ENCODE measurements at regions not wholly inside any gene's neighbourhood (a gene's known extent, or its start where the extent isn't known, plus 50 kb on each side); places are given as distances from the start of the nearest gene placed in this dataset.
"Not testable (repeated sequence)": the region's sequence is repeated elsewhere in the genome, so short reads cannot be mapped to it uniquely, and the experiment has no call there.

GRCh38 chrX:128396601-128397000 is 344.4 kb upstream of the ACTRT1 start:
- TF ChIP-seq CTCF (conservative IDR thresholded peaks at IDR 0.05; ENCODE audit: low read length): no peak
- H3K4me3 ChIP-seq (ENCODE audit: low read length): no peak overlapping the region
- DNase-seq (ENCODE audit: low read depth): no peak

- not testable (repeated sequence) for H3K4me3 ChIP-seq (ENCODE audit: low read length); DNase-seq (ENCODE audit: low read depth)
Observed at GRCh38 chrX:128383846-128384245, 331.6 kb upstream of the ACTRT1 start.

DNA sequence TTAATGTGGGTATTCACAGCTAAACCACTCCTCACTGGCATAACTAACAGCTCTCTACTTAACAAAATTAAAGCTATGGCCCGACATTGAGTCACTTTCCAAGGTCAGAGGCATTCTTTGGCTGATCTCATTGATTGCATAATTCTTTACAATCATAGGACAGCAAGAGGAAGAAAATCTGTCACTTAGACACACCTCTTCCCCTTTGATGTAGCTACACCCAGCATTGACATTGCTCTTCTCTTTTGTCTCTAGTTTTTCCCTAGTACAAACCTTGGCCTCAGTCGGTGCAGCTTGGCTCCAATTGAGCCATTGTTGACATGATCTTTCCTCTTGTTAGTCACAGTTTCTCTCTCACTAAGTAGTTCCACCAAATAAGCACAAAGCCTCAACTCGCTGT is 313.3 kb upstream of the ACTRT1 start:
- TF ChIP-seq CTCF (conservative IDR thresholded peaks at IDR 0.05; ENCODE audit: low read length): no peak

DNA sequence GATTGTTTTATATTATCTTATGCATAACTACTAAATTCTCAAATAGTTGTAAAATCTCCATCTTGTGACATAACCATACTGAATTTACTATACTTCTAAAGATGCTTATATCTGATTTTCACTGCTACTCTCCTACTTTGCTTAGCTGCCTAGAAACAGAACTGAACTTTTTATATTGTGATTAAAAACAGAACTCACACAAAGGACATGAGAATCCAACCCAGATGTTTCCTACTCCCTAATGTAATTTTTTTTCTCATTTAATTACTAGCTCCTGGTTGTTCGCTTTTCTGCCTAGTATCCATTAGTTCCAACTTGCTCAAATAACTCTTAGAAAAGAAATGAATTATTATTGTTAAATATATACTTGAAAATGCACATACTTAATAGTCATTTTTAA is 283.5 kb upstream of the ACTRT1 start:
- TF ChIP-seq CTCF (conservative IDR thresholded peaks at IDR 0.05; ENCODE audit: low read length): no peak
- no peak for DNase-seq (ENCODE audit: low read depth)

More for the DNA sequence above, 313.3 kb upstream of the ACTRT1 start:
- H3K4me3 ChIP-seq (ENCODE audit: low read length): no peak overlapping the region
- DNase-seq (ENCODE audit: low read depth): no peak

DNA sequence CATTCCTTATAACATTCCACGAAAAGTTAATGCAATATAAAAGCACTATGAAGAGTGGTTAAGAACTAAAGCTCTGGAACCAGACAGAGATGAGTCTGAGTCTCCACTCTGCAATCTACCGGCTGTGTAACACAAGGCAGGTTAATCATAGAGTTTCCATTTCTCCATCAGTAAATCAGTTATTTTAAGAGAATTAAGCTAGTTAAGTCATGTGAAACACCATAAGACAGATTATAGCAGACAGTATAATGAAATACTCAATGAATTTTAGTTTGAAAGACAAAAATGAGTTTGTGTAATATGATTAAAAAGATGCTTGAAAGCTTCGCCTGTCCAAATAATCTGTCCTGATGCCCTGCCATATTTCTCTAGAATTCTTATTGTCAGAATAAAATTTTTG is 282.6 kb upstream of the ACTRT1 start:
- DNase-seq (ENCODE audit: low read depth): no peak
- no peak overlapping the region for H3K4me3 ChIP-seq (ENCODE audit: low read length)
- TF ChIP-seq CTCF (conservative IDR thresholded peaks at IDR 0.05; ENCODE audit: low read length): no peak

More for the DNA sequence above, 283.5 kb upstream of the ACTRT1 start:
- no peak overlapping the region for H3K4me3 ChIP-seq (ENCODE audit: low read length)

DNA sequence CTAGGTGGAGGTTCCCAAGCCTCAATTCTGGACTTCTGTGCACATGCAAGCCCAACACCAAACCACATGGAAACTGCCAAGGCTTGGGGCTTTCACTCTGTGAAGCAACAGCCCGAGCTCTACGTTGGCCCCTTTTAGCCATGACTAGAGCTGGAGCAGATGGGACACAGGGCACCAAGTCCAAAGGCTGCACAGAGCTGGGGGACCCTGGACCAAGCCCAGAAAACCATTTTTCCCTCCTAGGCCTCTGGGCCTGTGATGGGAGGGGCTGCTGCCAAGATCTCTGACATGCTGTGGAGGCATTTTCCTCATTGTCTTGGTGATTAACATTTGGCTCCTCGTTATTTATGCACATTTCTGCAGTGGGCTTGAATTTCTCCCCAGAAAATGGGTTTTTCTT is 258.7 kb upstream of the ACTRT1 start:
- H3K4me3 ChIP-seq (ENCODE audit: low read length): no peak overlapping the region
- DNase-seq (ENCODE audit: low read depth): no peak
- TF ChIP-seq CTCF (conservative IDR thresholded peaks at IDR 0.05; ENCODE audit: low read length): no peak

GRCh38 chrX:128309311-128309710 is 257.1 kb upstream of the ACTRT1 start:
- no peak overlapping the region for H3K4me3 ChIP-seq (ENCODE audit: low read length)
- no peak for TF ChIP-seq CTCF (conservative IDR thresholded peaks at IDR 0.05; ENCODE audit: low read length)
- no peak for DNase-seq (ENCODE audit: low read depth)

GRCh38 chrX:128294198-128294597 is 242.0 kb upstream of the ACTRT1 start:
- no peak for TF ChIP-seq CTCF (conservative IDR thresholded peaks at IDR 0.05; ENCODE audit: low read length)
- DNase-seq (ENCODE audit: low read depth): no peak
- no peak overlapping the region for H3K4me3 ChIP-seq (ENCODE audit: low read length)

Data from AG10803 (cell line).